Hematopoietic multipotent progenitor cell treated with erythropoietin and hydrocortisone succinate and interleukin-3 and kit ligand, for 4 days (in vitro differentiated cells): ENCODE measurements at regions not wholly inside any gene's neighbourhood (a gene's known extent, or its start where the extent isn't known, plus 50 kb on each side); places are given as distances from the start of the nearest gene placed in this dataset.
"Not testable (repeated sequence)": the region's sequence is repeated elsewhere in the genome, so short reads cannot be mapped to it uniquely, and the experiment has no call there.

Experiments
- DNase-seq: peaks from one replicate; pipeline ENCODE4 v3.0.0-alpha.2; 2015

GRCh38 chr2:33906129-33906528 is 307.0 kb upstream of the FAM98A start:
- DNase-seq, result not testable (repeated sequence)

GRCh38 chr2:33904801-33905200 is 305.7 kb upstream of the FAM98A start:
- DNase-seq, result no peak

- no peak for DNase-seq
Measured at GRCh38 chr2:33903701-33904100, 304.6 kb upstream of the FAM98A start.

GRCh38 chr2:33903215-33903614 is 304.1 kb upstream of the FAM98A start:
- peak; percentile 10 for DNase-seq

- DNase-seq, result no peak
Measured at GRCh38 chr2:33900610-33901009, 301.5 kb upstream of the FAM98A start.

- DNase-seq, result peak; percentile 19
Measured at GRCh38 chr2:33897741-33898140, 298.6 kb upstream of the FAM98A start.

- no peak for DNase-seq
Measured at GRCh38 chr2:33893824-33894223, 294.7 kb upstream of the FAM98A start.

GRCh38 chr2:33891616-33892015 is 292.5 kb upstream of the FAM98A start:
- no peak for DNase-seq

- no peak for DNase-seq
Measured at GRCh38 chr2:33890686-33891085, 291.6 kb upstream of the FAM98A start.

GRCh38 chr2:33877348-33878016 is 278.4 kb upstream of the FAM98A start:
- DNase-seq, result no peak

- DNase-seq, result peak; percentile 44
Measured at GRCh38 chr2:33873076-33873605, 274.0 kb upstream of the FAM98A start.

GRCh38 chr2:33859811-33860461 is 260.8 kb upstream of the FAM98A start:
- DNase-seq, result peak; percentile 29

- DNase-seq, result peak; percentile 23
Measured at GRCh38 chr2:33859176-33859575, 260.1 kb upstream of the FAM98A start.

GRCh38 chr2:33848486-33848885 is 249.4 kb upstream of the FAM98A start:
- DNase-seq, result no peak

- no peak for DNase-seq
Measured at GRCh38 chr2:33839791-33840190, 240.7 kb upstream of the FAM98A start.

GRCh38 chr2:33836628-33837027 is 237.5 kb upstream of the FAM98A start:
- no peak for DNase-seq

- no peak for DNase-seq
Measured at GRCh38 chr2:33835911-33836310, 236.8 kb upstream of the FAM98A start.

- DNase-seq, result no peak
Measured at GRCh38 chr2:33822964-33823363, 223.9 kb upstream of the FAM98A start.

- DNase-seq, result no peak
Measured at GRCh38 chr2:33812707-33813106, 213.6 kb upstream of the FAM98A start.

- no peak for DNase-seq
Measured at GRCh38 chr2:33810046-33810835, 211.1 kb upstream of the FAM98A start.

GRCh38 chr2:33806041-33806440 is 206.9 kb upstream of the FAM98A start:
- DNase-seq, result no peak

GRCh38 chr2:33804155-33804554 is 205.1 kb upstream of the FAM98A start:
- peak; percentile 46 for DNase-seq

- no peak for DNase-seq
Measured at GRCh38 chr2:33796511-33796910, 197.4 kb upstream of the FAM98A start.

- DNase-seq, result no peak
Measured at GRCh38 chr2:33791625-33792024, 192.5 kb upstream of the FAM98A start.
